GM12878 (cell line): ENCODE measurements at regions not wholly inside any gene's neighbourhood (a gene's known extent, or its start where the extent isn't known, plus 50 kb on each side); places are given as distances from the start of the nearest gene placed in this dataset.

Source experiments
- ATAC-seq: fragments of 200-7000 bp; cut with Tn5 transposase; 3 replicates; pipeline ENCODE4 v1.9.1; 2020; ENCODE audit warnings: mild to moderate bottlenecking, moderate library complexity
- BruUV-seq: library from RNA; stranded (reverse); fragments of 400-500 nt; replicated peaks from 2 replicates; lab custom pipeline; 2021; lab: Mats Ljungman, UMichigan
- CTCF ChIA-PET: fragments of 300-600 bp; sonication (Branson Sonifier 250); formaldehyde crosslinking; extraction: SDS; loops from one replicate; lab custom pipeline; 2021; ENCODE audit warnings: inconsistent platforms; lab: Yijun Ruan, JAX
- POLR2A ChIA-PET: fragments of 350-600 bp; formaldehyde crosslinking; extraction: SDS; loops from one replicate; lab custom pipeline; 2021; ENCODE audit warnings: inconsistent platforms; lab: Charles Lee
- RAD21 ChIA-PET: fragments of 300-600 bp; sonication (Branson Sonifier 250); formaldehyde crosslinking; loops from one replicate; lab custom pipeline; 2023; ENCODE audit warnings: antibody characterized with exemption; ENCODE audit not compliant: unreplicated experiment; lab: Charles Lee
- SMC1A ChIA-PET: fragments of 300-600 bp; sonication (Branson Sonifier 250); formaldehyde crosslinking; loops from one replicate; lab custom pipeline; 2023; ENCODE audit not compliant: unreplicated experiment, uncharacterized antibody; lab: Charles Lee
- DNase-seq: peaks from one replicate; pipeline ENCODE4 v3.0.0-alpha.2; 2011; ENCODE audit warnings: low read depth, low spot score
- FAIRE-seq: peaks from 3 replicates; lab custom pipeline; 2011; peaks lifted over from hg19 to GRCh38; lab: Jason Lieb, UNC
- H2AFZ ChIP-seq: 2 replicates; pipeline ENCODE4 v1.6.0; 2011; ENCODE audit warnings: low read depth, low read length, control low read depth; ENCODE audit not compliant: control insufficient read depth
- H3K27ac ChIP-seq: 2 replicates; pipeline ENCODE4 v1.5.1; 2011; ENCODE audit warnings: control low read depth; ENCODE audit not compliant: control insufficient read depth, insufficient read depth
- H3K27me3 ChIP-seq, 2 experiments: replicated peaks in 1 of 2; 2 replicates each; pipeline versions ENCODE4 v1.6.0 to v1.6.1; 2011; ENCODE audit warnings: low read length in 1 of 2; ENCODE audit not compliant: control insufficient read depth in 2 of 2, insufficient read depth in 2 of 2
- H3K36me3 ChIP-seq, 2 experiments: 2 replicates each; pipeline ENCODE4 v1.5.1; 2011; ENCODE audit warnings: low read length in 1 of 2; ENCODE audit not compliant: control insufficient read depth in 2 of 2, insufficient read depth in 2 of 2
- H3K4me1 ChIP-seq: 2 replicates; pipeline ENCODE4 v1.6.1; 2011; ENCODE audit warnings: mild to moderate bottlenecking, low read length, moderate library complexity, mixed read lengths; ENCODE audit not compliant: control insufficient read depth, insufficient read depth
- H3K4me2 ChIP-seq: 2 replicates; pipeline ENCODE4 v1.6.0; 2011; ENCODE audit warnings: control low read depth; ENCODE audit not compliant: control insufficient read depth, insufficient read depth
- H3K4me3 ChIP-seq: fragments of 200-600 bp; sonication (generic); 2 replicates; pipeline ENCODE4 v1.5.1; 2016
- H3K79me2 ChIP-seq: 2 replicates; pipeline ENCODE4 v1.6.0; 2011; ENCODE audit warnings: low read length; ENCODE audit not compliant: control insufficient read depth, insufficient read depth
- H3K9ac ChIP-seq: 2 replicates; pipeline ENCODE4 v1.8.0; 2011; ENCODE audit warnings: low read length, control low read depth, mixed read lengths; ENCODE audit not compliant: control insufficient read depth, insufficient read depth
- H3K9me3 ChIP-seq: replicated peaks from 3 replicates; pipeline ENCODE4 v1.5.1; 2011; ENCODE audit warnings: mild to moderate bottlenecking, low read length; ENCODE audit not compliant: control insufficient read depth, insufficient read depth
- H4K20me1 ChIP-seq: 2 replicates; pipeline ENCODE4 v1.6.0; 2011; ENCODE audit not compliant: control insufficient read depth, insufficient read depth
- BMI1 ChIP-seq: fragments of 450-650 bp; IDR thresholded peaks from 2 replicates; pipeline ENCODE4 v1.6.1; 2016; ENCODE audit warnings: mild to moderate bottlenecking, moderate library complexity, borderline replicate concordance
- CBX5 ChIP-seq: sonication (generic); IDR thresholded peaks from 2 replicates; pipeline ENCODE4 v1.6.1; 2016; ENCODE audit warnings: low read depth, moderate library complexity, mild to moderate bottlenecking, inconsistent platforms
- E4F1 ChIP-seq: fragments of 450-650 bp; IDR thresholded peaks from 2 replicates; pipeline ENCODE4 v1.6.1; 2018; ENCODE audit warnings: borderline replicate concordance, mild to moderate bottlenecking; ENCODE audit not compliant: partially characterized antibody
- KAT2A ChIP-seq: conservative IDR thresholded peaks from 2 replicates; pipeline ENCODE4 v1.6.1; 2011; ENCODE audit warnings: low read depth, low read length; ENCODE audit not compliant: control insufficient read depth
- PBX3 ChIP-seq: IDR thresholded peaks from 2 replicates; pipeline ENCODE4 v1.6.1; 2011; ENCODE audit warnings: mild to moderate bottlenecking, low read depth, low read length, moderate library complexity; ENCODE audit not compliant: insufficient replicate concordance
- PKNOX1 ChIP-seq: fragments of 450-650 bp; IDR thresholded peaks from 2 replicates; pipeline ENCODE4 v1.6.1; 2016; ENCODE audit warnings: mild to moderate bottlenecking
- RB1 ChIP-seq: fragments of 450-650 bp; formaldehyde crosslinking; IDR thresholded peaks from 2 replicates; pipeline ENCODE4 v1.6.1; 2017; ENCODE audit warnings: mild to moderate bottlenecking, borderline replicate concordance
- REST ChIP-seq: IDR thresholded peaks from 2 replicates; pipeline ENCODE4 v1.6.1; 2012; ENCODE audit warnings: mild to moderate bottlenecking, low read depth, low read length
- TAF1 ChIP-seq: IDR thresholded peaks from 2 replicates; pipeline ENCODE4 v1.6.1; 2011; ENCODE audit warnings: mild to moderate bottlenecking, low read depth, low read length, borderline replicate concordance
- ZNF622 ChIP-seq: fragments of 450-650 bp; IDR thresholded peaks from 2 replicates; pipeline ENCODE4 v1.6.1; 2017; ENCODE audit warnings: mild to moderate bottlenecking, inconsistent platforms
- ZSCAN29 ChIP-seq: fragments of 450-650 bp; IDR thresholded peaks from 2 replicates; pipeline ENCODE4 v1.6.1; 2017; ENCODE audit warnings: mild to moderate bottlenecking, moderate library complexity
- WGBS: methylation state at CpG from one replicate; pipeline ENCODE4 v1.1.6; 2016; ENCODE audit warnings: low lambda C conversion rate; ENCODE audit not compliant: insufficient replicate concordance, insufficient coverage; ENCODE audit errors: missing lambda C conversion rate; 5-methylcytosine and 5-hydroxymethylcytosine counted together
- in situ Hi-C: fragments of 300-500 bp; cut with MboI; formaldehyde crosslinking; loops from 9 replicates; pipeline ENCODE4 v1.14.3; 2018; ENCODE audit warnings: mixed read lengths
- intact Hi-C: fragments of 100-400 bp; cut with micrococcal nuclease; formaldehyde crosslinking; loops from one replicate; pipeline ENCODE4 v1.14.2; 2022; ENCODE audit not compliant: unreplicated experiment

- Histone ChIP-seq H3K4me3 (no peak overlapping the region), H3K4me2 (no peak overlapping the region), H3K27ac (no peak overlapping the region), H3K27me3 (no peaks in the 10 kb centered on the region; a peak in 1 of 4 replicates), H3K9ac (no peak overlapping the region), H3K36me3 (no peaks in the 10 kb centered on the region), H2AFZ (no peak overlapping the region), H3K9me3 (no peaks in the 10 kb centered on the region; the same call in 1 of the 3 replicates)
- in situ Hi-C loops = no loop called here
- intact Hi-C loops = no loop called here
- ChIA-PET RAD21 (no interaction called here), POLR2A (no interaction called here), SMC1A (no interaction called here)
- no peak for FAIRE-seq
- 50% methylated on average over 4 of the region's 4 CpGs for WGBS
- no peak for DNase-seq
- TF ChIP-seq CBX5 (no peak), PKNOX1 (no peak), RB1 (no peak), E4F1 (no peak), REST (no peak), TAF1 (no peak), ZSCAN29 (no peak), BMI1 (no peak), KAT2A (no peak), PBX3 (no peak), ZNF622 (no peak)
- TF ChIP-seq, all 136 proteins: peak for 0
- H4K20me1 ChIP-seq = no peaks in the 10 kb centered on the region
- ATAC-seq = no peak
- H3K79me2 ChIP-seq = no peaks in the 10 kb centered on the region
- H3K4me1 ChIP-seq = no peaks in the 10 kb centered on the region
- CTCF ChIA-PET = no interaction called here
- BruUV-seq = no TSS peak
These were observed 271.7 kb upstream of the RAB6C start for GRCh38 chr2:129707800-129708199.
